ENCODE measurements at regions not wholly inside any gene's neighbourhood (a gene's known extent, or its start where the extent isn't known, plus 50 kb on each side); places are given as distances from the start of the nearest gene placed in this dataset.
"Not testable (repeated sequence)": the region's sequence is repeated elsewhere in the genome, so short reads cannot be mapped to it uniquely, and the experiment has no call there.

DNA sequence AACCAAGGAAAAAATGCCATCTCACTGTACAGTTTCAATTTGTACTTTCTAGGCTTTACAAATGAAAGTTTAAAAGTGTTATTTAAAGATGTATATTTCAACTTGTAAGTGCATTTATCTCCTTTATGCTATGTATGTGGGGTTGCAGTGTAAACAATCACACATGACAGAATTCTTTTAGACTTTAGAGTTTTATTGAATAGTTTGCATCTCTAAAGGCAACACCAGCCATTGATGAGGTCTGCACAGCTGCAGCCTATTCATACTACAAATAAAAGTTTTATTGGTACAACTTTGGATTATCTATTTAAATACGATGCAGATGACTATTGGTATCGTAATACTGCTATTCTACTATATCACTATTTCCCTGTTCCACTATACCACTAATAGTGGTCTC is 894.4 kb upstream of the B3GALT2 start:
- no peak for DNase-seq

DNA sequence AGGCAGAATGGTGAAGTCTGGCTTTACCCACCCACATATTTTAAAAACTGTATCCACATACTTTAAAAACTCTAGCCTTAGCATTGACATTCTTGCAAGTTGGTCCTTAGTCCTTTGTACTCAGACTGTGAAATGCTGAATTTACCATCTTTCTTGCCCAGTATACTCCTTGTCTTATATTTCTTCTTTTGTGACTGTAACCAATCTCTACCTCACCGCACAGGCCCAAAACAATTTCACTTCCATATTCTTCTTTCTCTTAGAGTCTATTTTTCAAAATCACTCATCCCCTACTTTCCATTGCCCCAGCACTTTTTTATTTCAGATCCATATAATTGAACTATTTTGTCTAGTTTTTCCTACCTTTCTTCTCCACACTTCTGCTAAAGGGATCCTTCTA is 892.4 kb upstream of the B3GALT2 start:
- DNase-seq, result no peak

DNA sequence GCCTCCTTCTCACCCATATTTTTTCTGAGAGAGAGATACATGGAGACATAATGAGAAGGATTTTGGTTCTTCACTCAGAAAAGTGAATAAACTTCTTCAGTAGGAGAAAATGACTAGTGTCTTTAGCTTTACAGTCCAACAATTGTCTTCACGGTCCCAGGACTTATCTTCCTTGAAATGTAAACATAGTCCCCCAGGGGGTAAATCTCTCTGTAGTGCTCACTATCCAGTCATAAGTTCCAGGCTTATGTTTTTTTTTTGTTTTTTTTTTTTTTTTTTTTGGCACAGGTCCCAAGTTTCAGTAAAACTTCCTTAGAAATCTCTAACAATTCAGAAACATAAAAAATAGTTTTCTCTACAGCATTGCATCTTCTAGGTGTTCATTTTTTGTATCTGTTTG is 890.2 kb upstream of the B3GALT2 start:
- DNase-seq, result no peak

DNA sequence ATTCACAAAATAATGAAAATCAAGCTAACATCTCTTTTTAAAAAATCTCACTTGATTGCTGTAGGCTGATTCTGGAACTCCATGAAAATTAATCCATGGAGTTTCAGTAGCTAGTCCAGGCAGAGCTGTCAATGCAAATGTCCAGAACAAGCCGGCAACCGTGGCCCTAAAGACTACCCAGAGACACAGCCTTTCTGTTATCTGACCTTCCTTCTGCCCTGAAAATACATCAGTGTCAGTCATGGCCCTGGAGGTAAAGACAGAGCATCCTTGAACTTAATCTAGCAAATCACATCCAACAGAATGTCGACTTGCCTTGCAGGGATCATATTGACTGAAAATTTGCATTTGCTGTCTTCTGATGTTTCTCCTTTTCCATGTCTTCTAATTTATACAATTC is 887.4 kb upstream of the B3GALT2 start:
- no peak for DNase-seq

DNA sequence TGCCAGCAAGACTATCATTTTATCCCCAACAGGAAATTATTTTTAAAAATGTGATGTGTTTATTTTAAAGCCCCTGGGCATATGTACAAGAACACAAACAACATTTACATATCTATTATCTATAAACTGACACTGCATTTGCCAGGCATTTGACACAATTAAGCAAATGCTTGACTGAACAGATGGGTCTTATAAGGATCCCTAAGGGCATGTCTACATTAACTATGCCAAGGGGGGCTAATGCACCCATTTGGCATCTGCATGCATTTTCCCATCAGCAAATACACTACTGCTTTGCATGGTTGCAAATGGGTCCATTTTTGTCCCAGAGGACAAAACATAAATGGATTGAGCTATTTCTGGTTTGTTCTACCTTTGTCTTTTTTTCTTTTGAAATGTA is 884.8 kb upstream of the B3GALT2 start:
- no peak for DNase-seq

DNA sequence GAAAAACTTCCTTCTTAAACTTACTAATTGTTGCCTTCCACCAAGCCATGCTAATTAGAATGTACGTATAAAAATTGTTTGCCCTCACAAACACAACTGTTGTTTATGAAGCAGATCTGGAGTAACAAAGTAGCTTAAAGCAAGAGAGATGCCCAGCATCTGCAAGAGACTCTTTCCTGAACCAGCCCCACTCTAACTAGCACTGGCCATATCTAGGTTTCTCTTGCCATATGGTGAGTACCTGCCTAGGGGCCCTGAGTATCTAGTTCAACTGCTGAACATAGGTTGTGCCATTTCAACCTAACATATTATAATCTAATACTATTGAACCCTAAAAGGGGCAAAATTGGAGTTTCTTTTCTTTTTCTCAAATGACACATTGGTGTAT is 883.4 kb upstream of the B3GALT2 start:
- DNase-seq, result no peak

DNA sequence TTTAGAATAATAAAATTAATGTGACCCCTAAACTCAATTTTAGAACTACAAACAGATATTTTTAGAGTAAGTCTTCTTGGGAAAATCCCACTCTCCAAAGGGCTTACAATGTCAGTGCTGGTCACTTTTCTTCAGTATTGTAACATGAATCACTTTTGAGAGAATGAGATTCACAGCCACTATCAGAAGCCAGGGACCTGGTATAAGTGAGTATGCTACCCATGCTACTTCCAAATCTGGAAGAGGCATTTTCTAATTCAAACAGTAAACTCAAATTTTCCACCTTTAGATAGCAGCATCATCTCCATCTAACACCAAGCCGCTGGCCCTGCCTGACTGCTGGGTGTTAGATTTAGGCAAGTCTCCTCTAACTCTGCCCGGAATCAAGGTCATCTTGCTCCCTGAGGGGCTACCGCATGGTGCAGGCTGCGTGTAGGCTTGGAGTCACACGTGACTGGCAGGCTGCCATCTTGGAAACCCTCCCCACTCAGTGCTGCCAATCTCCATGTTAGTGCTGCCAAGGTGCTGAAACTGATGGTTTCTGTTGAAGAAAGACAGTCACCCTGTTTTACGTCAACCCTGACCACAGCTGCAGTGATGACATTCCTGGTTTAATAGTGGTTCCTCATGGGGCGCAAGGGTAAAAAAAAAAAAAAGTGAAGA is 882.9 kb upstream of the B3GALT2 start:
- no peak for DNase-seq

DNA sequence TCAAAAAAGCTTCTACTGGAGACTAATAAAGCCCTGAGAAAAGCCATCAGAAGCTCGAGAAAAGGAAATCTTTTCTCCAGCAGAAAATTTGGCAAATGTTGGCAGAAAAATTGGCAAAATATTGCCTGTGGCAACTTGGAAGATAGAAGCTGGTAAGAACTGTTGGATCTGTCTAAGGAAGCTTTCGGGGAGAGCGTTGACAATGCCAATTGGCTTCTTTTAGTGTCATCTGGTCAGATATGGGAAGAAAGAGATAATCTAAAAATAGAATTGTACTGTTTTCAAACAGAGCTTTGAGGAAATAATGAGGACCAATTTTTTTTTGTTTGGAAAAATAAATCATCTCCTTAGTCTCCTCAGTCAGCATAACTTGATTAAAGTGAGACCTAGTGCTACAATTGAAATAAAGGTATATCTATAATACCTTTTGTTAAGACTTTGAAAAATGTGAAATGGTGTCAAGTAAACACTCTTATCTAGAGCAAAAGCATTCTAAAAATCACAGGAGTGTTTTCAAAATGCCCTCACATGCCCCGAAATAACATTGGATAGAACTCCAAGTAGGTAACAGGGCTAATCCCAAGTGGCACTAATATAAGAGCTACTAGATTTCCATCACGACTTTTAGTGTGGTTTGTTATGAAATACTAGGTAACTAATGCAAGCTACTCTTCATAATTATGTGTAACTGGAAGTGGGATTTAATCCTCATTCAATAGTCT is 882.2 kb upstream of the B3GALT2 start:
- no peak for DNase-seq

DNA sequence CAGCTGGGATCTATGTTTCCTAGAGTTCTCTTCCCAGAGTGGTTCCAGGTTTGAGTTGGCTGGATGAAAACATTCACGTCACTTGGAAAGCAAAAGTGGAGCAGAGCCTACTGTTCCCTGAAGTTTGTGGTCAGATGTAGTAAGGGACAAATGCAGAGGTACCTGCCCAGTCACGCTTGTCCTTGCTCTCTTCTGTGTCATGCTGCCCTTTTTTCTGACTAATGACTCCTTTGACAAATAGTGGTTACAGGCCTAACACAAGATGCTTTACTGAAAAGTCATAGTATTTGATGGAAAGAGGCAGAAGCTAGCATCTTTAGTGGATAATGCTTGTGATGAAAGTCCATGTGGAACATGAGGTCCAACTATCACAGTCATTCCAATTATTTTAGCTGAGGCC is 881.4 kb upstream of the B3GALT2 start:
- no peak for DNase-seq

DNA sequence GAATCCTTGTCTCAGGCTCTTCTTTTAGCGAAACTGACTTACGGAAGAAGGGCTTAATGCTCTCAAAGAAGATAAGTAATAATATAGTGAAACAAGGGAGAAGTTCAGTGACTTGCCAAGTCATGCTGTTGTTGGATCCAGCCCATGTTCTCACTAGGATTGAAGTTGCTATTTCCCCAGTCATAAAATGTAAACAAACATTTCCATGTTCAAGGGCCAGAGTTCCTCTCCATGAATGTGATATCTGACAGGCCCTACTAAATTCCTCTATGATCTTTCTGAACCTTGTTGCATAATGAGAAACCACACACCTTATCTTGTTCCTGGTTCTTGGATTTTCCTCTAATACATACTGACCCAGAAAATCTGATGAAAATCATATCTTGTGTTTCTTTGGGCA is 876.5 kb upstream of the B3GALT2 start:
- DNase-seq, result no peak

DNA sequence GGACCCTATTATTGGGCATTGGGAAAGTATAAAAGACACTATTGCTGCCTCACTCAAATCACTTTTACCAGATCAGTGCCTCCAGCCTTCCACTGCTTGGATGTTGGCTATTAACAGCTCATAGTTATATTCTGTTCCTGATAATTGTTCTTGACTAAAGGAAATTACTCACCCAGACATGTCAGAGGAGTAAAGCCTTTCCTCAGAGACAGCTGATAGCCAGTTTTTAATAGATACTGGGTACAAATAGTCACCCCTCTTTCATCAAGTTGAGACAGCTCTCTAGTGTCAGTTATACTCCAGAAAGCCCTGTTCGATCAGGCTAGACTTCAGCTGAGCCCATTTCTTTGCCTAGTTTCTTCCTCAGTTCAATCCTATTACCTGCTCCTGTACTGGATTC is 876.1 kb upstream of the B3GALT2 start:
- DNase-seq, result no peak

DNA sequence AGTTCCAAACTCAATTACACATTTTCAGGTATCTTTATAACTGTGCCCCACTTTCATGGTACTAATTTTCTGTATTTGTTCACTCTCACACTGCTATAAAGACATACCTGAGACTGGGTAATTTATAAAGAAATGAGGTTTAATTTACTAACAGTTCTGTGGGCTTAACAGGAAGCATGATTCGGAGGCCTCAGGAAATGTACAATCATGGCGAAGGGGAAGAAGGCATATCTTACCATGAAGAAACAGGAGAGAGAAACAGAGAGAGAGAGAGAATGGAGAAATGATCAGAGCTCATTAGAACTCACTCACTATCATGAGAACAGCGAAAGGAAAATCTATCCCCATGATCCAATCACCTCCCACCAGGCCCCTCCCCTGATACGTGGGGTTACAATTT is 874.1 kb upstream of the B3GALT2 start:
- no peak for DNase-seq

DNA sequence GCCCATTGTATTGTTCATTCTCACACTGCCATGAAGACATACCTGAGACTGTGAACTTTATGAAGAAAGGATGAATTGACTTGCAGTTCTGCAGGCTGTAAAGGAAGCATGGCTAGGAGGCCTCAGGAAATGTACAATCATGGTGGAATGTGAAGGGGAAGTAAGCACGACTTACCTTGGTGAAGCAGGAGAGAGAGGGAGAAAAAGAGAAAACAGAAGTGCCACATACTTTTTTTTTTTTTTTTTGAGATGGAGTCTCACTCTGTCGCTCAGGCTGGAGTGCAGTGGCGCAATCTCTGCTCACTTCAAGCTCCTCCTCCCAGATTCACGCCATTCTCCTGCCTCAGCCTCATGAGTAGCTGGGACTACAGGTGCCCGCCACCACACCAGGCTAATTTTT is 871.9 kb upstream of the B3GALT2 start:
- DNase-seq, result not testable (repeated sequence)

DNA sequence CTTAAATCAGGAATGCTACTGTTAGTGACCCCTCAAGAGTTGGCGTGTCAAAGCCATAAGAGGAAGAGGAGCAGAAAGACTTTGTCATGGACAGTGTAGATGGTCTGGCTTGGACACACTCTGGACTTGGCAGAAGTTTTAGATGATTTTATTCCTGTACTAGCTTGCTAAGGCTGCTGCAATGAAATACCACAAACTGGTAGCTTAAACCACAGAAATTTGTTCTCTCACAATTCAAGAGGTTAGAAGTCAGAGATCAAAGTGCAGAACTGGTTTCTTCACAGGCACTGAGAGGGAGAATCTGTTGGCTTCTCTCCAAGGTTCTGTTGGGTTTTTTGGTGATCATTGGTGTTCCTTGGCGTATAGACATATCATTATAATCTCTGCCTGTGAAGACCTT is 869.8 kb upstream of the B3GALT2 start:
- DNase-seq, result no peak

DNA sequence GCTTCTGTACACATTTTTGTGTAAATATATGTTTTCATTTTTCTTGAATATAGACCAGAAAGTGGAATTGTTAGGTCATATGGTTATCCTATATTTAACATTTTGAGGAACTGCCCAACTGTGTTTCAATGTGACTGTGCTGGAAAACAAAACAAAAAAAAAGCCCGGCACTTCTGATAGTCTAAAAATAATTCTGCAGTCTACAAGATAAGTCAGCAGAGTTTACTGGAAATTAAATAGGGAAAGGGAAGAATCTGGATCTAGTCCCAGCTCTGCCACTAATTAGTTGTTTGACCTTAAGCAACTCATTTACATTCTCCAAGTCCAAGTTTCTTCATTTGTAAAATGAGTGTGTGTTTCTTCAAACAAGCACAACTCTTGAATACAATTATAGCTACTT is 869.1 kb upstream of the B3GALT2 start:
- no peak for DNase-seq

DNA sequence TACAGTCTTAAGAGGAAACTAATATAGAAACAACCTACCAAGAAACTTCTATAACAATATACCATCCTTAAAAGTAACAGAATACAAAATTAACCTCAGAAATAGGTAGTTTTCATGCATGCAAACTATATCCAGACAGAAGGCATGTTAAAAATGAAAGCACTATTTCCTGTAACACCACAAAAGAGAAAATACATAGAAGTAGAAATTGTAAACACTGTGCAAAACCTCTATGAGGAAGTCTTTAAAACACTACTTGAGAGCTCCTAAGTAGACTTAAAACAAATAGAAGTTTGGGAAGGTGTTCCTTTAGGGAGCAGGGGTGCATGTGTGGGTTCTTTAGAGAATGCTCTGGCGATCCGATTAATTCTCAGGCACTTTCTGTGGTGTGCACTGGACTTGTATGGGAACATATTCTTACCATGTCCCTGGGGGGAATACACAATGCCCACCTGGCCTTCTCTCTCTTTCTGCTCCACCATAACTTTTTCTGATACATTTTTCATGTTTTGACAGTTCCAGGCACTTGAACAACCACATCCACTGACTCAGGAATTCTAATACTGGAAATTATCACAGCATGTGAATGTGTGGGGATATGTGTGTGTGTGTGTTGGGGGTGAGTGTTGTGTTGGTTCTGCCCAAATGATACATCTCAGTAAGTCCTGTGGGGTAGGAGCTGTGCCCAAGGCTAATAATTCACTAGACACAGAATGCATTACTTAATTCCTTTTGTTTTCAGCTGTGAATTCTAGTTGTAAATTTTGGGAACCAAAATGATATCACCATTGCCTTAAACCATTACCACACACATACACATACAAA is 866.3 kb upstream of the B3GALT2 start:
- no peak for DNase-seq

DNA sequence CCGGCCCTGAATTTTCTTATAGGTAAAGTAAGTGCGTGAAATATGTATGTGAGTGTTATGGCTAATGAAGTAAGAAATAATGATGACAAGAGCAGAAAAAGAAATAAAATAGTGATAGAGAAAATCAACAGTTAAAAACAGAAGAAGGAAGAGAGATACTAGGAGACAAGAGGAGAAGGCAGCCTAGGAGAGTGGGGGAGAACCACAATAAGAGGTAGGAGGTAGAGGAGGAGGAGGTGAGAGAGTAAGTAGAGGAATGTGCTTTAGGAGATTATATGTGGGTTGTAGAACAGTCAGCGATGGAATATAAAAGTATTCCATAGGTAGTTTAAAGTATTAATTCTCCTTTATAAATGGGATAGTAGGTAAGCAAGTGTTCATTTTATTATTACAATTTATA is 861.5 kb upstream of the B3GALT2 start:
- DNase-seq, result no peak

DNA sequence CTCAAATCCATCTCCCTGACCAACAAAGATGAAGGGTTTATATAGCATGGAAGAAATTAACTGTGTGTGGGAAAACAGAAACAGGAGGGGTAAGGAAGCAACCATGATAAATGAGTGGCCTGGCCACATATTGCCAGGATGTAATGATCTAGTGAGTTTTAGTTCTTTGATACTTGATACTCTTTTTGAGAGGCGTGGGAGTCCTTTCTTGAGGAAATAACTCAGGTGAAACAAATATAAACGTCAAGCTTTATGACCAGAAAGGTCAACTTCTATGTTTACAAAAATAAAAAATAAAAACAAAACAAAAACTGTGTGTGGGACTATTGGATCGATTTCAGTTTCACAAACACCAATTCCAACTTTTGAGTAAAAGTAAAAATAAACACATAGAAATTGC is 860.8 kb upstream of the B3GALT2 start:
- DNase-seq, result no peak

DNA sequence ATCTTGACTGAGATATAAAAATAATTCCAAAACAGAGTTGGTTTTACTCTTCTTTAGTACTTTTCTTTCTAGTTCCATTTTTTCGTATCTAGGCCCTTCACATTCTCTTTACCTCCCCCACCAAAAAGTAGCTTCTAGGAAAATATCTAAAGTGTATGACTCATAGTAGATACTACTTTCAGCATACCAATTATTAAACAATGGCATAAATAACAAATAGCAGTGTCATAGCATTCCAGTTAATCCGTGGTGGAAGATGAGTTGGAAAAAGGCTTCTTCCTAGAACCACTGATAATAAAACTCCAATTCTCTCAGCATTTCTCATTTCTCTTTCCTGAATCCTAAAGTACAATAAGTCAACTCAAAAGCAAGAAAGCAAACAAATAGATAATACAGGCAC is 859.0 kb upstream of the B3GALT2 start:
- no peak for DNase-seq

DNA sequence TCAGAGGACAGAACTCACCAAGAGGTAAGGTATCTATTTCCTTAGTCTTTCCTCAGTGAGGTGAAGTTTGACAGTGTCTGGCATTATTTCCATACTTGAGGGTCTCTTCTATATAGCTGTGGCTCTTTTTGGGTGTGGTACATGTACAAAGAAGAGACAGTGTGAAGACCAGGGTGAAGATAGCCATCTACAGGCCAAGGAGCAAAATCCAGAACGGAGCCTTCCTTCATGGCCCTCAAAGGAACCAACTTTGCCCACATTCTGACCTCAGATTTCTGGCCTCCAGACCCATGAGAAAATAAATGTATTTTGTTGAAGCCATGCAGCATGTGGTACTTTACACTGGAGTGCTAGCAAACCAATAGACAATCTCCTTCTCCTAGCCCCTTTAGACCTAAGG is 858.5 kb upstream of the B3GALT2 start:
- DNase-seq, result no peak

DNA sequence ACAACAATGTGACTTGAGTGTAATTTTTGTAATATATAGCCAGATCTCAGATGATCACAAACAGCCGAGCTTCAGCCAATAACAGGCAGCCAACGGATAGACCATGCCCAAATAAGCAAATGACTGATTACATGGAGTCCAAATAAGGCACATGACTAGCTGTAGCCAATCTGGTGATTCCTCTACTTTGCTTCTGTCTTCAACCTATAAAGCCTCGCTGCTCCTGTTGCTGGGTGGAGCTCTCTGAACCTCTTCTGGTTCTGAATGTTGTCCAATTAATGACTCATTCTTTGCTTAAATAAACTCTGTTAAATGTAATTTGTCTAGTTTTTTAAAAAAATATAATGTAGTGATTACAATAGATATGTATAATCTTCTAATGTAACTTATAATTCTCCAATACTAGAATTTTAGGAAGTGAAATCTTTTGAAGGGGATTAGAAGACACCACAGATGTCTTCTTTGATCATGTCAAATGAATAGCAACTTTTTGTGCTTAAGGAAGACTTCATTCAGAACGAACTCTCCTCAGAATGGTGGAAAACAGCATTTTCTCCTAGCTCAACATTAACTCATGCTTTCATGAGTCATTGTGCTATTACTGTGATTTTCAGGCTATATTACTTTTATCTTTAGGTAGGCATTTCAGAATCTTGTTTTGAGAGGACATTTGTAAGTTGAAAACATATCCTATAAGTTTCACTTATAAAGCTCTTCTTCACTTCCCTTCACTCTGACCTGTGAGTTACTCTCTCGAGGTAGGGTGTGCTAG is 857.8 kb upstream of the B3GALT2 start:
- no peak for DNase-seq

DNA sequence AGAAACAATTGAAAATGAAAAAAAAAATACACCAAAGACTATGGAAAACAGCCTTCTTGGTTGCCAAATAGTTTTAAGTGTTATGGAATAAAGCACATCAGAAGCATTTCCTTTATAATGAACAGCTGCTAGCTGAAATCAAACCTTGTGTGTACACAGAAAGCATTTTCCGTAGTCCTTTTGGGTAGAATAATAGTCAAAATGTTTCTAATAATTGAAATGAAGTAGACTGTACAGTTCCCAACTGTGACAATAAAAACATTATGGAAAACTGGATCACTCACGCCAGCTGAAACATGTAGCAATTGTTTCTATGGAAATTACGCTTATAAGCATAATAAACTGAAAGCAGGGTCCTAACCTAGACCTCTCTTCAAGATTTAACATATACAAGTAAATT is 856.3 kb upstream of the B3GALT2 start:
- no peak for DNase-seq

DNA sequence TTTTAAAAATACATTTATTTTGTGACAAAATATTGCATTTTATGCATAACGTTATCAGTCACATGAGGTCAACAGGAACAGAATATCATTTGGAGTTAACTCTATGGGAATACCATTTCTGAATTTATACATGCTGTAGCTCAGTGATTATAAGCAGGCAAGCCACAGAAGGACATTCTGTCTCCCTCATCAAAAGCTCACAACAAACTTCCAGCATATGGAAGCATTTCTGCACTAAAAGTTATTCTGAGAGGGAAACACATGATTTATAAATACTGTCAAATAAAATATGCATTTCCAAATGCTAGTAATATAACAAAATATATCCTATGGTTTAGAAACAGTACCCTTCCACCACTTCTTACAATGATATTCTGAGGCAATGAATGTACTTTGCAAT is 854.1 kb upstream of the B3GALT2 start:
- DNase-seq, result no peak
